ENCODE measurements at regions not wholly inside any gene's neighbourhood (a gene's known extent, or its start where the extent isn't known, plus 50 kb on each side); places are given as distances from the start of the nearest gene placed in this dataset.

DNA sequence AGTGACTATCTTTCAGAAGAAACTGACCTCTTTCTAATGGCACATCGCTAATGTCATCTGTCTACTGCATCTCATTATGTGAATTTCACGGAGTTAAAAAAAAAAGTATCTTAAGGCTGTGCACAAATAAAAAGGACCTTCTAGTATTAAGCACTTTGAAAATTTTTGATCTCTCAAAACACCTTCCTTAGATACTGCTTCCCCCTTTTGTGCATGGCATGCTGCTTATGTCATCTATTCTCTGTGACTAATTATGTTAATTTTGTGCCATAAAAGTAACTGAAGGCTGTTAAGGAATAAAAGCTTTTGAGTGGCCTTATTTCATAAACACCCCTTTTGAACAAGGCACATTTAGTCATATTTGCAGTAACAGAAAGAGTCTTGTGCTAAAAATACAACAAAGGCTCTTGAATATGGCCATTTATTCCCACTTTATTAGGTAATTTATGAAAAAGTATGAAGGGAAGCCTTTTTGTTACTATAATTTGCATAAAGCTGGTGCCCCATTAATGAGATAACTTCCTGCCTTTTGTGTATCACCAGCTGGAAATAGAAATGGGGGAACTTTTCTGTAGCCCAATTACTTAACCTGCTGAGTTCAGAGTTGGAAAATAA lies 1412.0 kb upstream of the ZEB2 start:
- no peaks in the 10 kb centered on the region for H3K79me2 ChIP-seq (ENCODE audit: insufficient read depth, low read length)
- no peak overlapping the region for H3K9ac ChIP-seq (ENCODE audit: low read length)
- H3K4me1 Mint-ChIP-seq (ENCODE audit: low read depth, unreplicated experiment) = peaks cover 4% of the 10 kb centered on the region
- H3K27ac ChIP-seq (ENCODE audit: low read depth, low read length) = no peak overlapping the region
- H3K4me1 ChIP-seq (ENCODE audit: insufficient read depth, low read length) = no peaks in the 10 kb centered on the region
- DNase-seq (ENCODE audit: low read depth) = no peak
- no peak overlapping the region for H2AFZ ChIP-seq (ENCODE audit: low read depth, low read length)
- TF ChIP-seq, protein P1, sequence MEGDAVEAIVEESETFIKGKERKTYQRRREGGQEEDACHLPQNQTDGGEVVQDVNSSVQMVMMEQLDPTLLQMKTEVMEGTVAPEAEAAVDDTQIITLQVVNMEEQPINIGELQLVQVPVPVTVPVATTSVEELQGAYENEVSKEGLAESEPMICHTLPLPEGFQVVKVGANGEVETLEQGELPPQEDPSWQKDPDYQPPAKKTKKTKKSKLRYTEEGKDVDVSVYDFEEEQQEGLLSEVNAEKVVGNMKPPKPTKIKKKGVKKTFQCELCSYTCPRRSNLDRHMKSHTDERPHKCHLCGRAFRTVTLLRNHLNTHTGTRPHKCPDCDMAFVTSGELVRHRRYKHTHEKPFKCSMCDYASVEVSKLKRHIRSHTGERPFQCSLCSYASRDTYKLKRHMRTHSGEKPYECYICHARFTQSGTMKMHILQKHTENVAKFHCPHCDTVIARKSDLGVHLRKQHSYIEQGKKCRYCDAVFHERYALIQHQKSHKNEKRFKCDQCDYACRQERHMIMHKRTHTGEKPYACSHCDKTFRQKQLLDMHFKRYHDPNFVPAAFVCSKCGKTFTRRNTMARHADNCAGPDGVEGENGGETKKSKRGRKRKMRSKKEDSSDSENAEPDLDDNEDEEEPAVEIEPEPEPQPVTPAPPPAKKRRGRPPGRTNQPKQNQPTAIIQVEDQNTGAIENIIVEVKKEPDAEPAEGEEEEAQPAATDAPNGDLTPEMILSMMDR (IDR thresholded peaks at IDR 0.05; ENCODE audit: insufficient read depth, low read depth, low read length) = no peak
- TF ChIP-seq EZH2 (IDR thresholded peaks at IDR 0.05; ENCODE audit: insufficient read depth, low read length) = no peak
- H3K4me3 Mint-ChIP-seq (ENCODE audit: unreplicated experiment) = no peak overlapping the region
- H3K27ac Mint-ChIP-seq (ENCODE audit: unreplicated experiment) = no peak overlapping the region
- H3K27me3 Mint-ChIP-seq (ENCODE audit: low read depth, unreplicated experiment) = peaks cover 2% of the 10 kb centered on the region
- H4K20me1 ChIP-seq (ENCODE audit: insufficient read depth, low read length) = no peaks in the 10 kb centered on the region
- FAIRE-seq = no peak
- no peaks in the 10 kb centered on the region for H3K27me3 ChIP-seq (ENCODE audit: insufficient read depth, low read length)
- H3K4me3 ChIP-seq (ENCODE audit: insufficient read depth, low read depth, low read length) = no peak overlapping the region
- no peaks in the 10 kb centered on the region for H3K9me3 Mint-ChIP-seq (ENCODE audit: unreplicated experiment)
- no peaks in the 10 kb centered on the region for H3K36me3 Mint-ChIP-seq (ENCODE audit: low read depth, unreplicated experiment)
- H3K36me3 ChIP-seq (ENCODE audit: insufficient read depth, low read length) = no peaks in the 10 kb centered on the region
- no peak overlapping the region for H3K4me2 ChIP-seq (ENCODE audit: low read length)
- no peaks in the 10 kb centered on the region for H3K9me3 ChIP-seq (ENCODE audit: insufficient read depth, low read depth, low read length)

GRCh38 chr2:145930318-145930717 lies 1410.4 kb upstream of the ZEB2 start:
- Mint-ChIP-seq H3K27me3 (ENCODE audit: low read depth, unreplicated experiment) (peaks cover 2% of the 10 kb centered on the region), H3K36me3 (ENCODE audit: low read depth, unreplicated experiment) (no peaks in the 10 kb centered on the region), H3K9me3 (ENCODE audit: unreplicated experiment) (no peaks in the 10 kb centered on the region), H3K4me1 (ENCODE audit: low read depth, unreplicated experiment) (peaks cover 4% of the 10 kb centered on the region), H3K4me3 (ENCODE audit: unreplicated experiment) (no peak overlapping the region), H3K27ac (ENCODE audit: unreplicated experiment) (no peak overlapping the region)
- H4K20me1 ChIP-seq (ENCODE audit: insufficient read depth, low read length) = no peaks in the 10 kb centered on the region
- no peak overlapping the region for H3K27ac ChIP-seq (ENCODE audit: low read depth, low read length)
- H3K27me3 ChIP-seq (ENCODE audit: insufficient read depth, low read length) = no peaks in the 10 kb centered on the region
- no peak overlapping the region for H3K9ac ChIP-seq (ENCODE audit: low read length)
- no peaks in the 10 kb centered on the region for H3K4me1 ChIP-seq (ENCODE audit: insufficient read depth, low read length)
- DNase-seq (ENCODE audit: low read depth) (no peak), FAIRE-seq (no peak)
- H3K4me3 ChIP-seq (ENCODE audit: insufficient read depth, low read depth, low read length) = no peak overlapping the region
- no peak overlapping the region for H2AFZ ChIP-seq (ENCODE audit: low read depth, low read length)
- H3K79me2 ChIP-seq (ENCODE audit: insufficient read depth, low read length) = no peaks in the 10 kb centered on the region
- H3K36me3 ChIP-seq (ENCODE audit: insufficient read depth, low read length) = no peaks in the 10 kb centered on the region
- H3K4me2 ChIP-seq (ENCODE audit: low read length) = no peak overlapping the region
- TF ChIP-seq, protein P1 (IDR thresholded peaks at IDR 0.05; ENCODE audit: insufficient read depth, low read depth, low read length) = no peak
- H3K9me3 ChIP-seq (ENCODE audit: insufficient read depth, low read depth, low read length) = no peaks in the 10 kb centered on the region

DNA sequence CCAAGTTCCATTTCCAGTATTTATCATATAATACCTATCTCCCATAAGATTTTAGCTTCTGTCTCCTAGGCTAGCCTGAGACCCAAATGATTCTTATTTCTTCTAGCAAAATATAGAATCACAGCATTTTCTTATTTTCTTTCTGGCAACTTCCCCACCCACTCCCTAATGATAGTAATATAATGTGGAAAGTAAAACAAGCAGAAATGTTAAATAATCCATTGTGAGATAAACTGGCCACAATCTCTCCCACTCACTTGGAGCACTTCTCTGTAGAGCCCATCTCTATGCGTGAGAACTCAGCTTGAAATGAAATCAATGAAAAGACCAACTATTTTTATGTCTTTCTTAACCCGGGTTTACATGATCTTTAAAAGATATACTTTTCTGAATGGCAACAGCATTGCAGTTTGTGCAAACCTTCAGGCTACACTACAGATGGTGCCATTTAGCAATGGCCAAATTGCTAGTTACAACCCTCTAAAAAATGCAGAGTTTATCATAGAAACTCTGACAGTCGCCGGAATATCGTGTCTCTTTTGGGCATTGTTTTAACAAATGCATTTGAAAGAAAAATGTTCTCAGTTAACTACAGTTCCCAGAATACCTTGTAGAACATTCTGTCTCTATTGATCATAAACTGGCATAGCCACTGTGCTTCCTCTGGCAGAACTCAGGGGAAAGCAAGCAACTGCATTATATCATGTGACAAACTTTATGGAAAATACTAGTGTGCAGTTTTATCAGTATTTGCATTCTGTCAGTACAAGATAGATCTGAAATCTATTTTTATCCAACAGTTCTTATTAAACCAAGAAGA lies 1407.4 kb upstream of the ZEB2 start:
- H3K36me3 ChIP-seq (ENCODE audit: insufficient read depth, low read length) = no peaks in the 10 kb centered on the region
- TF ChIP-seq, protein P1 (IDR thresholded peaks at IDR 0.05; ENCODE audit: insufficient read depth, low read depth, low read length) = no peak
- TF ChIP-seq EZH2 (IDR thresholded peaks at IDR 0.05; ENCODE audit: insufficient read depth, low read length) = no peak
- FAIRE-seq = no peak
- no peaks in the 10 kb centered on the region for H3K9me3 ChIP-seq (ENCODE audit: insufficient read depth, low read depth, low read length)
- Mint-ChIP-seq H3K4me3 (ENCODE audit: unreplicated experiment) (no peak overlapping the region), H3K27me3 (ENCODE audit: low read depth, unreplicated experiment) (peaks cover 2% of the 10 kb centered on the region), H3K27ac (ENCODE audit: unreplicated experiment) (no peak overlapping the region), H3K9me3 (ENCODE audit: unreplicated experiment) (no peaks in the 10 kb centered on the region), H3K4me1 (ENCODE audit: low read depth, unreplicated experiment) (peaks cover 4% of the 10 kb centered on the region), H3K36me3 (ENCODE audit: low read depth, unreplicated experiment) (no peaks in the 10 kb centered on the region)
- no peaks in the 10 kb centered on the region for H3K27me3 ChIP-seq (ENCODE audit: insufficient read depth, low read length)
- H3K4me3 ChIP-seq (ENCODE audit: insufficient read depth, low read depth, low read length) = no peak overlapping the region
- no peak overlapping the region for H3K9ac ChIP-seq (ENCODE audit: low read length)
- no peak overlapping the region for H3K27ac ChIP-seq (ENCODE audit: low read depth, low read length)
- no peaks in the 10 kb centered on the region for H3K4me1 ChIP-seq (ENCODE audit: insufficient read depth, low read length)
- DNase-seq (ENCODE audit: low read depth) = peak; percentile 14
- no peaks in the 10 kb centered on the region for H4K20me1 ChIP-seq (ENCODE audit: insufficient read depth, low read length)
- no peak overlapping the region for H3K4me2 ChIP-seq (ENCODE audit: low read length)
- H3K79me2 ChIP-seq (ENCODE audit: insufficient read depth, low read length) = no peaks in the 10 kb centered on the region
- no peak overlapping the region for H2AFZ ChIP-seq (ENCODE audit: low read depth, low read length)

All from astrocyte (in vitro differentiated cells and primary cell).